ENCODE measurements at regions not wholly inside any gene's neighbourhood (a gene's known extent, or its start where the extent isn't known, plus 50 kb on each side); places are given as distances from the start of the nearest gene placed in this dataset.

- TF ChIP-seq ZNF449 (tag by site-specific recombination; IDR thresholded peaks at IDR 0.05) (no peak), OSR2 (tag by site-specific recombination; IDR thresholded peaks at IDR 0.05) (no peak)
- Histone ChIP-seq H3K9me3 (ENCODE audit: control insufficient read depth, insufficient read depth, low read depth, low read length) (no peaks in the 10 kb centered on the region), H3K4me1 (ENCODE audit: control insufficient read depth, insufficient read depth, low read length) (no peaks in the 10 kb centered on the region), H3K36me3 (ENCODE audit: control insufficient read depth in 2 of 2, insufficient read depth in 1 of 2, low read length in 2 of 2) (no peaks in the 10 kb centered on the region), H3K4me3 (ENCODE audit: low read depth, low read length) (no peak overlapping the region), H3K27ac (ENCODE audit: extremely low read depth, low read depth, low read length) (no peak overlapping the region)
- ChIA-PET POLR2A (interaction anchor here (0.6 kb wide), 1 partner anchor 38 kb away, joined by 8 read pairs; no protein-coding TSS in a partner anchor), CTCF (interaction anchor here (0.9 kb wide), 1 partner anchor 48 kb away, joined by 5 read pairs; no protein-coding TSS in a partner anchor)
Measured at GRCh38 chr1:147840909-147841308, 61.7 kb upstream of the GJA8 start.

GRCh38 chr1:147842578-147842977 is 60.0 kb upstream of the GJA8 start:
- Histone ChIP-seq H3K9me3 (ENCODE audit: control insufficient read depth, insufficient read depth, low read depth, low read length) (no peaks in the 10 kb centered on the region), H3K4me1 (ENCODE audit: control insufficient read depth, insufficient read depth, low read length) (no peaks in the 10 kb centered on the region), H3K27ac (ENCODE audit: extremely low read depth, low read depth, low read length) (no peak overlapping the region), H3K4me3 (ENCODE audit: low read depth, low read length) (no peak overlapping the region), H3K36me3 (ENCODE audit: control insufficient read depth in 2 of 2, insufficient read depth in 1 of 2, low read length in 2 of 2) (no peaks in the 10 kb centered on the region)
- CTCF ChIA-PET = no interaction called here
- POLR2A ChIA-PET = no interaction called here
- TF ChIP-seq ZSCAN4 (tag by site-specific recombination; IDR thresholded peaks at IDR 0.05) (no peak), KLF9 (tag by site-specific recombination; IDR thresholded peaks at IDR 0.05; ENCODE audit: low read depth) (no peak), ZNF768 (tag by site-specific recombination; IDR thresholded peaks at IDR 0.05) (no peak), ZNF704 (tag by site-specific recombination; IDR thresholded peaks at IDR 0.05) (no peak), ZNF416 (tag by site-specific recombination; IDR thresholded peaks at IDR 0.05) (no peak), MYNN (tag by site-specific recombination; IDR thresholded peaks at IDR 0.05; ENCODE audit: borderline replicate concordance) (no peak), TRIM28 (IDR thresholded peaks at IDR 0.05; ENCODE audit: borderline replicate concordance, low read length) (no peak), IKZF3 (tag by site-specific recombination; IDR thresholded peaks at IDR 0.05) (no peak), ZNF600 (tag by site-specific recombination; IDR thresholded peaks at IDR 0.05) (no peak), ZNF48 (tag by site-specific recombination; IDR thresholded peaks at IDR 0.05) (no peak), ZFP37 (tag by site-specific recombination; IDR thresholded peaks at IDR 0.05) (no peak)

- Histone ChIP-seq H3K27ac (ENCODE audit: extremely low read depth, low read depth, low read length) (no peak overlapping the region), H3K4me3 (ENCODE audit: low read depth, low read length) (no peak overlapping the region), H3K4me1 (ENCODE audit: control insufficient read depth, insufficient read depth, low read length) (peaks cover 7% of the 10 kb centered on the region; the same call in 1 of the 2 replicates), H3K36me3 (ENCODE audit: control insufficient read depth in 2 of 2, insufficient read depth in 1 of 2, low read length in 2 of 2) (no peaks in the 10 kb centered on the region), H3K9me3 (ENCODE audit: control insufficient read depth, insufficient read depth, low read depth, low read length) (no peaks in the 10 kb centered on the region)
- ChIA-PET CTCF (no interaction called here), POLR2A (no interaction called here)
- no peak for TF ChIP-seq ZNF549 (tag by site-specific recombination; IDR thresholded peaks at IDR 0.05)
- no peak for TF ChIP-seq ZNF518A (tag by site-specific recombination; conservative IDR thresholded peaks at IDR 0.05; ENCODE audit: low read depth)
- no peak for TF ChIP-seq TCF7L2 (IDR thresholded peaks at IDR 0.05; ENCODE audit: borderline replicate concordance, low read depth, low read length)
- no peak for TF ChIP-seq ZNF580 (tag by site-specific recombination; IDR thresholded peaks at IDR 0.05)
- TF ChIP-seq ZNF610 (tag by site-specific recombination; IDR thresholded peaks at IDR 0.05; ENCODE audit: borderline replicate concordance) = no peak
- no peak for TF ChIP-seq ZNF76 (tag by site-specific recombination; IDR thresholded peaks at IDR 0.05; ENCODE audit: borderline replicate concordance, low read depth)
- TF ChIP-seq ZSCAN4 (tag by site-specific recombination; IDR thresholded peaks at IDR 0.05) = no peak
- no peak for TF ChIP-seq ZNF837 (tag by site-specific recombination; IDR thresholded peaks at IDR 0.05)
Measured at GRCh38 chr1:147843486-147843885, 59.1 kb upstream of the GJA8 start.
